Activated T-cell treated with anti-CD3 and anti-CD28 coated beads for 4 hours (primary cell): ENCODE measurements at regions not wholly inside any gene's neighbourhood (a gene's known extent, or its start where the extent isn't known, plus 50 kb on each side); places are given as distances from the start of the nearest gene placed in this dataset.
A peak's percentile ranks its signal among the peaks of the same experiment; 100 is the strongest.

Source experiments
- DNase-seq: peaks from one replicate; pipeline ENCODE4 v3.0.0-alpha.2; 2020

DNA sequence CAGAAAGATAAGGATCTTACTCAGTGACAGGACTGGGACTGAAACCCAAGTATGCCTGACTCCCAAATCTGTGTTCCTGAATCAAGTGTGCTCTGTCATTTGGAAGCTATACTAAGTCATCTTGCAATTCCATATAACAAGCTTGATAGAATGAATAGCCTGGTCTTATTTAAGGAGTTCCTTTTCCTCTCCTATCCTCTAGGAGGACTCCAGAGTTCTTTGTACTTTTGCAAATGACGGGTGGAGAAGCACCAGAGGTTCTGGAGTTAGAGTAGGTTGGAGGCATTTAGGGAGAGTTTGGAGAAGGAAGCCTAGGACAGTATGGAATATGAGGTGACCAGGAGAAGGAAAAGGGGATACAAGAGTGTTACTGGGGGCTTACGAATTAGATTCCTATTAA lies 92.9 kb upstream of the RCN1 start:
- DNase-seq: no peak

DNA sequence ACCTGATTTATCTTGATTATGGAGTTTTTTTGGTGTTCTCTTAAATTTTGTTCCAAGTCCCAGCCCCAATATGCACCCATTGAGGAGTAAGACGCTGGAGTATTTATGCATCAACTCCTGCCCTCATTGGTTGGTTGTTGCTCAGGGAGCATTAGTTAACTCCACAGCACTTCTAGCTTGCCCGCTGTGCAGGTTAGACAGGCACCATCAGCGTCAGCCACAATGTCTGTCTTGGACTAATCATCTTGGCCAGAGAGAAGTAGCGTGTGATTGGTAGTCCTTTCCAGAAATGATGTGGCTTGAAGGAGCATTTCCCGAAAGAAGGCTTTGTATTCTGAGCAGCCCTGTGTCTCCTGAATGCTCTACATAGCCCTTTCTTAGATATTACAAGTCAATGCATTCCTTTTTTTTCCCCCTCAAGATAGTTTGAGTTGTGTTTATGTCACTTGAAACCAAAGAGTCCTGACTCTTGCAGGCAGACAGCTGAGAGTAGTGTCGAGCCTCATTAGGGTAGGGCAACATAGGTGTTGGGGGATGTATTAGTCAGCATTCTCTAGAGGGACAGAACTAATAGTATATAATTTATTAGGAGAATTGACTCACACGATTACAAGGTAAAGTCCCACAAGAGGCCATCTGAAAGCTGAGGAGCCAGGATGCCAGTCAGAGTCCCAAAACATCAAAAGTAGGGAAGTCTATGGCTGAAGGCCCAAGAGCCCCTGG lies 94.6 kb upstream of the RCN1 start:
- no peak for DNase-seq

DNA sequence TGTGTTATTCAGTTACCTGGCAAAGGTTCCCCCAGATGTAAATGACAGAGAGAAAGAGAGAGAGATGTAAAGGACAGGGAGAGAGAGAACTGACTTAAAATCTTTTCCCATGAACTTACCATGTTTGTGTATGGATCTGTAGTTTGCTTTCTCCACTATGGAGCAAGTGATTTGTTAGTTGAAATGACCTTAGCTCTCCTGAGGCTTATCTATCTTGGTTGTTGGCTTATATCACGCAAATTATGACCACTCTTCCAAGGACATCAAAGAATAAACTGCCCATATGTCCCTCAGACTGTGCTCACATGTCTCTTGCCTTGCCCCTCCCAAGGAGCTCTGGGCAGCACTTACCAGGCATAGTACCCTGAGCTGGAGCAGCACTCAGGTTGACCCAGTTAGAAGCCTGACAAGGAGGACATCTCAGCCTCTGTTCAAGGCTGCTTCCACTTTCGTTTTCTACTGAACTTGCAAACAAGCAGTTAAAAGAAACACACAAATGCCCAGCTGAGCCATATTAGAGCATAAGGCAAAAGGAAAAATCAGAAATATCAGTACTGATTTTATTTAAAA lies 95.3 kb upstream of the RCN1 start:
- no peak for DNase-seq

DNA sequence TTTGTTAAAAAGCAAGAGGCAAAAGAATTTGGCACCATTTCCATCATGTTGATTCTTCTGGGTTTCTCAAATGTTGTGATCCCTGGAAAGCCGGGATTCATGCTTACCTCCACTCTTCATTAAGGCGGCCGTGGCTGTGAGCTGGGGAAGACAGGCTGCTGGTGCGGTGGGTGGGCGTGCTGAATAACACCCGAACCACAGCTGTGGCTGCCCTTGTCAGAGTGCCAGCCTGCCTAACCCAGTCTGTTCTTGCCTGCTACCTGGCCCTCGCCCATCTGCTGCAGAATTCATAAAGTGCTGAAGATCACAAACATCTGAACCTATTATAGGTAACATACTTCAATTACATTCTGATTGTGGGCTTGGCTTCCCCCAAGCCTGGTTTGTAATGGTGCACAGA lies 95.8 kb upstream of the RCN1 start:
- no peak for DNase-seq

- no peak for DNase-seq
Measured at GRCh38 chr11:31987118-31988005, 103.5 kb upstream of the RCN1 start.

- DNase-seq: no peak
Measured at GRCh38 chr11:31986201-31986889, 104.5 kb upstream of the RCN1 start.

GRCh38 chr11:31981457-31981856 lies 109.4 kb upstream of the RCN1 start:
- no peak for DNase-seq

GRCh38 chr11:31977343-31977742 lies 113.5 kb upstream of the RCN1 start:
- DNase-seq: no peak

- DNase-seq: no peak
Measured at GRCh38 chr11:31974366-31975136, 116.3 kb upstream of the RCN1 start.

- DNase-seq: no peak
Measured at GRCh38 chr11:31973172-31973571, 117.7 kb upstream of the RCN1 start.

DNA sequence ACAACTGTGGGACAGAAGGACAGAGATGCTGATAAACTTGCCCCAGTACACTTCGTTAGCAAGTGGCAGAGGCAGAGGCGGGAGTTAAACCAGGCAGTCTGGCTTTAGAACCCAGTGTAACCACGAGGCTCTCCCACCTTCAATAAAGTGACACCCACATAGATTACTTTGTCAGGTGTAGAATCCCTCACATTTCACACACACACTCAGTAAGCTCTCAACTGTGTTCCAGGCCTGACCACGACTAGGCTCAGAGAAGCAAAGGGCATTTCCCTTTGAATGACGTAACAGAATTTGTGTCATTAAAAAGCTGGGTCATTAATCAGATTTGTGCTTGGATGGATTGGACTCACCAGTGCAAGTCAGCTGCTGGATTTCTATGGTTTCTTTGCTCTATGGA lies 118.3 kb upstream of the RCN1 start:
- no peak for DNase-seq

GRCh38 chr11:31969359-31969702 lies 121.5 kb upstream of the RCN1 start:
- no peak for DNase-seq

DNA sequence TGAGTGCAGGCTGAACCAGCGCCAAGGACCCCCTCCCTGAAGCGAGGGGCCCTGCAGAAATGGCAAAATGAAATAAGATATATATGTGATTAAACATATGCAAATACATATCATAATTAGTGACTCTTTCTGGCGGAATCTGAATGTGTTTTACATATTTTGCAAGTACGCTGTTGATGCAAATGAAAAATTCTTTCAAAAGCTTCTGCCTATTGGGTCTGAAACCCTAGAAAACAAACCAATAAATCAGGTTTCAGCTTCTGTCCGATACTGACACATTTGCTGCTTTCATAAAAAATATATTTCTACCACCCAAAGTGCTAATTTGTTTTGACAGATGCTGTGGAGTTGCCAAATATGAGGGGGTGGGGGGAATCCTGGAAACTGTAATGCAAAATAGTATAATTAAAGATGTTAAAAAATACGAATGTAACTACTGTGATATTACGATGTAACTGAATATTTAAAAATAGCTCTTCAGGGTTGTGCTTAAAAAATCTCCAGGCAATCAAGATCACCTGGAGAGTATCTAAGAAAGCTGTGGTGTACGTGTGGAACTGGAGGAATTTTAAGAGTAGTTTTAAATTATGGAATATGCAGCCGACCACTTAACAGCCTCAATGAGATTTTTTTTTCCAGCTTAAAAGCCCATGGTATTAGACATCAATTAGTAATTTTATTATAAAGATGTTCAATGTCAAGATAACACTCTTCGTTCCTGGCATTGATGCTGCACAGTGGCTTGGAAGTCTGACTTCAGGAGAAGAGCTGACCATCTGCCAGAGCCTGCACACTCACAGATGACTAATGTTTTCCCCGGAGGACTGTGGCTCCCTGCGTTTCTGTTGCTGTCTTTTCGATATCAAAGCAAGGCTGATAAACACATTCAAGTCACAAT lies 122.2 kb upstream of the RCN1 start:
- no peak for DNase-seq

DNA sequence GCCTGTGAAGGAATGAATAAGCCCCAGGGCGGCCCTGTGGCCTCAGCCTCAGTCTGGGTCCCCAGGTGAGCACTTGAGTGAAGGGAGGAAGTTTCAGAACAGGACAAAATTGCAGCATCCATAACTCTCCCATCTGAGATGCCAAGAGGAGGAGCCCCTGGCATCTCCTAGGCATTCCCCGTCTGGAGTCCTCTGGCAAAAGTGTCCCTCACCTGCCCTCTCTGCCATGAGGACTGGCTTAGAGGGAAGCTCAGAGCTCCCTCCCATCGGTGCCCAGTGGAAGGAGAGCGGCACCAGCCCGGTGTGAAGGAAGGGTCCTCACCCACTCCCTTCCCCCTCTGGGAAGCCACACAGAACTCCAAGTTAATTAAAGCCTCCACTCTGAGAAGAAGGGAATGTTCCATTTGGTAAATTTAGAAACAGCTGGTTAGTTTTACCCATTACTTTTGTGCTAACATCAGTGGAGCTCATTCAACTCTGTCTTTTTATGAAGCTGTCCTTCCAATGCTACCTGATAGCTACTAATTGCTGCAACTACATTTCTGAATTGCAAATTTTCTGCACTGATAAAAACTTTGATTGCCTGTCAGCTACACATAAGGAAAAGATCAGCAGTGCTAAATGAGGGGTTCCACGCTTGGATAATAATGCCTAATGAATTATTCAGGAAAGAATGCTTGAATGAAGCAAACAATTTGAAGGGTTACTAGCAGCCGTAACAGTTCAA lies 123.3 kb upstream of the RCN1 start:
- no peak for DNase-seq

- no peak for DNase-seq
Measured at GRCh38 chr11:31966846-31967245, 124.0 kb upstream of the RCN1 start.

DNA sequence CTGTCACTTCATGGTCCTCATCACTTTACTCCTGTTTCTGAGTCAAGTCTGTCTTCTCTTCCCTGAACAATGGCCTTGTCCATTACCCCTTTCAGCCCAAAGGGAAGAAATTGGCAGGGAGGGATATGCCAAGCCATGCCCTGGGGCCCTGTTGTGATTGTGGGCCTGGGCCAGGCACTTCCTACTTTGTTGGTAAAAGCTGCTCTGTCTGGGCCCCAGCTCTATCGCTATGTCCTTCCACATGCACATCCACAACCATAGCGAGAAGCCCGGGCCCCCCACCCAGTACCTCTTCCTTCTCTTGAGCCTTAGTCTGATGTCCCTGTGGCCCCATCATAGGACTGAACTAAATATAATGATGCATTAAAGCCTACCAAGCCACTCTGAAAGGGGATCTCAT lies 126.7 kb upstream of the RCN1 start:
- no peak for DNase-seq

DNA sequence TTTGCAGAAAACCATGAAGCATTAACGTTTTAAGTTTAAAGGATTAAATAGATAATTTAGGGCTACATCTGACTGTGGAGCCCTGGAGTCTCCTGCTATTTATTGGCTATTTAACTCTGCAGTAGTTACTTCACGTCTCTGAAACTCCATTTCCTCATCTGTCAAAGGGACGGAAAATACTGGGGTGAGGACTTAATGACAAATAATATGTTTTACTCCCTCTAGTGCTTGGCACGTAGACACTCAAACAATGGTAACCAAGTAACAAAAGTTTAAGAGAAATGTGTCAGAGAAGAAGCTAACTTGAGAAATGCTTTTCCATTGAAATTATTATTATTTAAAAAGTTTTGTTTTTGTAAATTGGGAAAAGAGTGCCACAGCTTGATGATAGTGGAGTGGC lies 130.7 kb upstream of the RCN1 start:
- no peak for DNase-seq

DNA sequence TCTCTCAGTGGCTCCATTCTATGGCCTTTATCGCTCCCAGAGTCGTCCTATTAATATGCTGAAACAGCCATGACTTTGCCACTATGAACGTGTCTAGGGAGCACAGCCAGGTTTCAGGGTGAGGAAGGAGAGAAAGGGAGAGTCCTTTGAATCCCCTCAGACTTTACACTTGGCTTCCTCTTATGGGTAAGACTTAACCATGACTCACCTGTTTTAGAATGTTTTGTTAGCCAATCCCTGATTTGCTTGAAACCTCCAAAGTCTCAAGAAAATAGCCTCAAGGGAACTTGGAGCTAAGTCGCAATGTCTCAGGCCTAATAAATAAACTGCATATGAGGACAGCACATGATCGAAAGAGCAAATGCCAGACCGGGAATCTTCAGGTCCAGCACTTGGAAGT lies 131.2 kb upstream of the RCN1 start:
- no peak for DNase-seq

DNA sequence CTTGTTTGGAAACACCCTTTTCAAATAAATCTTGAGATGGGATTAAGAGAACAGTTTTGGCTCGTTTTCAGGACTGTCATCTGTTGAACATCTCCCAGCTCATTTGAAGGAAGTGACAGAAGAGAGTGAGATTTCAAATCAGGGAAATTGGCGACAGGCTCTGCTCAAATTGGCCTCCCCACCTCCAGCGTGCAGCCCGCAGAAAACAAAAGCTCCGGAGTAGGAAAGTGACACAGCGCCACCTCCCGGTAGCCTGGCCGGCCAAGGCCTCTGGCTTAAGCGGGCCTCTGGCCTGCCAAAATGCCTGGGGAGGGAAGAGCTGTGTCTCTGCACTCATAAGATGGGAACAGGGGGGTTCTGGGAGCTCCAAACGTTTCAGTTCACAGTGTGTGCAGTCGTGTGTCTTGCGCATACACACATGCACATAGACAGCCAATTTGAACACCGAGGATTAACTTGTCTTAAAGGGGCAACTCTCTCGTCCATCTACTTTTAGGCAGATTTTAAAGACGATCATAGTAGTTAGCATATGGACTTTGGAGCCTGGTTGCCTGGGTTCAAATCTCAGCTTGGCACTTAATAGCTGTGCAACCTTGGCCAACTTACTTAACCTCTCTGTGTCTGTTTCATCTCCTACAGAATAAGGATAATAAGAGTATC lies 132.7 kb upstream of the RCN1 start:
- peak; percentile 24 for DNase-seq

DNA sequence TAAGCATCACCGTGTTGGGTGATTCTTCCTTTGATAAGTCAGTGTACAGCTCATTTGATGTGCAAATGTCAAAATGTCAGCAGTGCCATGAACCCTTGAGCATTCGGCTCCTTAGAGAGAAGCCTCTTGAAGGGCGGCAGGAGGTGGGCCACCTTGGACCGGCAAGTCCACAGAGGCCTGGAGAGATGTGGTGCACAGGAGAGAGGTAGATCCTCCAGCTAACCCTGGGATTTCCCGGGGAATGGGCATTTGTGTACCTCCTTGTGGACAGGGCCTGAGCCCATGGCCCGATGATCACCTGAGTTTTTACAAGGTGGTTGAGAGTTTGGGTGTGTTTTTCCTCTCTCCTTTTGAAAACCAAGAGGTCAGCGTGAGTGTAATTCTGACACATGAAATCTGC lies 133.2 kb upstream of the RCN1 start:
- DNase-seq: no peak
